Non-pigmented ciliary epithelial cell (primary cell): ENCODE measurements at regions not wholly inside any gene's neighbourhood (a gene's known extent, or its start where the extent isn't known, plus 50 kb on each side); places are given as distances from the start of the nearest gene placed in this dataset.
A peak's percentile ranks its signal among the peaks of the same experiment; 100 is the strongest.
"Not testable (repeated sequence)": the region's sequence is repeated elsewhere in the genome, so short reads cannot be mapped to it uniquely, and the experiment has no call there.

ENCODE experiments used
- DNase-seq: peaks from one replicate; pipeline ENCODE4 v3.0.0-alpha.2; 2010; ENCODE audit warnings: low read depth

- no peak for DNase-seq
Measured at GRCh38 chr9:714675-715074, 126.8 kb upstream of the DMRT1 start.

GRCh38 chr9:715300-715699, 126.2 kb upstream of the DMRT1 start:
- no peak for DNase-seq

DNA sequence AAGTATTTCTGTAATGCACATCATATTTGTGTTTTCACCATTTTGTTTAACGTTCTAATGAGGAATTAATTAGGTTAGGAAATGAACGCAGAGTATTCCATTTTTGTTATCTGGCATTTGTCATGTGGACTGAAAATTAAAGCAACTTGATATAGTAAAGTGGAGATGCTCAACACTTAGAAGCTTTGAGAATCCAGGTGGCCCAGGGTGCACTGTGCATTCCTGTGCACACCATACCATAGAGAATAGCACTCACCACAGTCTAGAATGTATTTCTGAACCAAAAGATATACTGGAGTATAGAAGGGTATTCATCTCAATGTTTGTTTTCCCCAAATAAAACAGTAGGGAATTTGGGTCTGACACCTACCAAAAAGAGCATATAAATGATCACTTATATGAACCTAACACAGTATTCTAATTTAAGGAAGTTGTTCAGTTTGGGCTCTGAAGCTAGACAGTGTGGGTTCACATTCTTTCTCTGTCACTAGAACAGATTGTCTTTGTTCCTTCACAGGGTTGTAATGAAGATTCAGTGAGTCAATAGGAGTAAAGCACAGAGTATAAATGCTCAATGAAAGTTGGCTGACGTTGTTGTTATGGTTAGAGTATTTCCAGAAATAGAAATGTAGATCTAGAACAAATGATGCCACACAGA, 125.6 kb upstream of the DMRT1 start:
- no peak for DNase-seq

- DNase-seq, result no peak
Measured at GRCh38 chr9:717722-718121, 123.8 kb upstream of the DMRT1 start.

GRCh38 chr9:720239-720881, 121.1 kb upstream of the DMRT1 start:
- DNase-seq, result no peak

DNA sequence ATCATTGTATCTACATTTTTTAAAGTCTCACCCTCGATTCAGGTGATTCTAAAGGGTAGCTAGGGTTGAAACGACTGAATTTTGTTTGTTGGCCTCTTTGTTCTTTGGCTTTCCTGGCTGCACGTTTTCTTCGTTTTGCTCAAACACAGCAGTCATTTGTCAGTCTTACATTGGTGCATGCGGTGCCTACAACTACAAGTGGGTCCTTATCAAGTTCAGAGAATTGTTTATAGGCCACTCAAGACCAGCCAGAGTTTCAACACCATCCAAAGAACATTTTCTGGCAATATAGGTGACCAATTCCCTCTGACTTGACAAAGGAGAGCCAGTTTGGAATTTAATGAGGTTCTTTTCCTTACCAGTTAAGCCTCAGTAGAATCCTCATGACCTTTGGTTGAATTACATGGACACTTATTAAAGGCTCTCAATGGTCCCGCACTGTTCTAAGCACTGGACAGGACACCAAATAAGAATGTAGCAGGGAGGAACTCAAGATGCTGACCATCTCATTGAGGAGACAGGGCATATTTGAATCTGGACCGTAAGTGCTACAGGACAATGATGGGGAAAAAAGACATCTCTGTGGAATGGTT, 119.0 kb upstream of the DMRT1 start:
- no peak for DNase-seq

GRCh38 chr9:724461-724860, 117.0 kb upstream of the DMRT1 start:
- DNase-seq, result not testable (repeated sequence)

DNA sequence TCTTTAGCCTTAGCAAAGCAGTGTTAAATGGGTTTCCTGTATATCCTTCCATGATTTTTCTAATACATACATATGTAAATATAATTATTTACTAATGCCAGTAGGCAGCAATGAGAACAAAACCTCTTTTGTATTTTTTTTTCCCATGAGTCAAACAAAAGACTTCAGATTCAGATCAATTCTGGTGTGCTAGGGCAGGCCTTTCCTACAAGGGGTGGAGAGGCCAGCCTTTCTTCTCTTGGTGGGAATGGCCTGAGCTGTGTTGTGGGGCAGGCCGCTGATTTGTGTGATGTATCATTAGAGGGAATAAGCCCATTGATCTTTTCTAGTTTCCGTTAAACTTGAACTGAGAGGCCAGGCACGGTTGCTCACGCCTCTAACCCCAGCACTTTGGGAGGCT, 115.5 kb upstream of the DMRT1 start:
- DNase-seq, result no peak

DNA sequence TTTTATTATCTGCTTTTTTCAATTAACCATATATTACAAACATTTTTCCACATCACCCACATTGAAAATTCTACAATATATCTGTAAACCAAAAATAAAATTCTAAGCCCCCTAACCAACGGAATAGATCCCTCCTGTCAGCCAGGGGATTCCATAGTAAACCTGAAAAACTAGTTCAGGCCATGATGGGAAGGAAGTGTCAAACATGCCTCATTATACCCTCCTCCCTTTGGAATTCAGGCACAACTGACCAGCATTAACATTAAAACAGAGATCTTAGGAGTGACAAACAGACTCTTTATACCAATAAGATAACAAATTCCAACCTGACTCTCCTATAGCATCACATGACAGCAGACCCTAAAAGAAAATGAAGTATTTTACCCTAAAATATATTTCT, 113.7 kb upstream of the DMRT1 start:
- DNase-seq, result no peak

DNA sequence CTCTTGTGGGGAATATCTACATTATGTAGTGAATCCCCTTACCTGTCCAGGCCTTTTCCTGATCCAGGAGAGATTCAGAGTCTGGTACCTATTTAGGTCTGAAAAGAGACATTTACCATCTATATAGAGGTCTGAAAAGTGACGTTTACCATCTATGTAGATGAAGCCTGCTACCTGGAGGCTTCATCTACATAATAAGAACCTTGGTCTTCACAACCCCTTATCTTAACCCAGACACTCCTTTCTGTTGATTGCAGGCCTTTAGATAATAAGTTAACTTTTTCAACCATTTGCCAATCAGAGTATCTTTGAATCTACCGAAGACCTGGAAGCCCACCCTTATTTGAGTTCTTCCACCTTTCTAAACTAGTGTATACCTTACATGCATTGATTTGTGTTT, 113.0 kb upstream of the DMRT1 start:
- DNase-seq, result no peak

- no peak for DNase-seq
Measured at GRCh38 chr9:731474-731873, 110.0 kb upstream of the DMRT1 start.

GRCh38 chr9:734831-735511, 106.5 kb upstream of the DMRT1 start:
- peak; percentile 84 for DNase-seq

DNA sequence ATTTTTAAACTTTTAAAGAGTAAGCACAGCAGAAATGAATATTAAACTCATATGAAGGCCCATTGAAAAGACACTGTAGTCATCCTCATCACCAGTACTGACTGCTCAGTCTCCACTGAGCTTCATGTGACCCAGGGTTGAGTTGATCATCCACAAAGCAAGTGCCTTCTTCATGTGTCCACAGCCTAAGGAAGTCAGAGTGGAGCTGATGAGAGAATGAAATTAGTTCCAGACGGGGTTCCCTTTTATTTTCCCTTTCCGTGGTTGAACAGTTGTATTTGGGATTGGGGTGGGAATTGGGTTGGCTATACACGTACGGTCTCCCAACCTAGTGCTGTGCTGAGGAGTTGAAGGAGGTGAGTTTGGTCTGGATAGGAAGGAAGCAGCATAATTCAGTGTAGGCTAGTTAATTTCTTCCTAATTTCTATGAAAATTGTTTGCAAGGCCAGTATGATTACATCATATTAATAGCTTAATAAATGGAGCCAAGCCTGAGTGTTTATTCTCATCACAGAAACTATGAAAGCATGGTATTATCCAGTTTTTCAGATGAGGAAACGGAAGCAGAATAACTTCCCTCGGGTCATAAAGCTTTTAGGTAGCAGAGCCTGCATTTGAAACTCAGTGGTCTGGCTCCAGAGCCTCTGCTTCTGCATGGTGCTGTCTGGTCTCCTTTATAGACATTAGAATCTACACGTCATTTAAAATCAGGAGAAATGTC, 103.9 kb upstream of the DMRT1 start:
- no peak for DNase-seq

- DNase-seq, result peak; percentile 89
Measured at GRCh38 chr9:738209-738915, 103.1 kb upstream of the DMRT1 start.

DNA sequence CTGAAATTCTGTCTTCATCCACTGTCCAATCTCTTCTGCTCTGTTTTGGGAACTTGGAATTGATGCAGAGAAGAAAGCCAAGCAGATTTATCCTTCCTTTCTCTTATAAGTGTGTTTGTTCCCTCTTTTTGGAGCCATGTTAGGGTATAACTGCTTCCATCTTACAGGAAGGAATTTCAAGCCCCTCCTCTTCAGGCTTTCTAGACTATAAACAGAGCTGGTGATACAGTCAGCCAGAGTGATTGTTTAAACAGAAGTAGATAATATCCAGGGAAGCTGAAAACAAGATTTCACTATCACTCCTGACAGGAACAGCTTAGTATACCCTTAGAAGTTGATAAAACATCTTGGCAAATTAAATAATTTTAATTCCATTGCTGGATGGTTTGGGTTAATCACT, 102.1 kb upstream of the DMRT1 start:
- no peak for DNase-seq

DNA sequence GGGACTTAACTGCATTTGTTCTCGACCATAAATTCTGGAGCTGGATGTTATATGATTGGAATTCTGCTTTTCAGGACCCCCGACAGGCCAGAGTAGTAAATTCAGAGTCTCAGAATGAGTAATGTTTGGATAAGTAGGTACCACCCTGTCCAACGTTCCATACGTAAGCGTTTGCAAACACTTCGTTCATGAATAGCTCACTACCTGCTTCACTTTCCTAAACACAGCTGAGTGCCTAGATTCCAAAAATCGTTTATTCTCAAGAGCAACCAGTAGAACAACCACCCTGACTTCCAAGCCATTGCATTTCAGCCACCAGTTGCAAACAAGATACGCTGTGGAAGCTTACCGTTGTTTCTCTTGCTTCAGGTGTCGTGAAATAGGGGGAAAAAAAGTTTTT, 101.3 kb upstream of the DMRT1 start:
- DNase-seq, result no peak

DNA sequence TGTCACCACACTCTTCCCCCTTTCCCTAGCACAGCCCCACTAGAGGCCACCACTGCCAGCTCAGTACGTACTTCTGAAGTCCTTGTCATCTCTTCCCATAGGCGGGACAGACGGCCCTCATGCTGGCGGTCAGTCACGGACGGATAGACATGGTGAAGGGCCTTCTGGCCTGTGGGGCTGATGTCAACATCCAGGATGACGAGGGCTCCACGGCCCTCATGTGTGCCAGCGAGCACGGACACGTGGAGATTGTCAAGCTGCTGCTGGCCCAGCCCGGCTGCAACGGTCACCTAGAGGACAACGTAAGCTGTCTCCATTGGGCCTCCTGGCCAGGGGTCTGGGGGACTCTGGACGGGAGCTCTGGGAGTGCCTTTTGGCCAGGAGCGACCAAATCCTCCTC, 99.4 kb upstream of the DMRT1 start:
- no peak for DNase-seq

GRCh38 chr9:742914-743589, 98.4 kb upstream of the DMRT1 start:
- DNase-seq, result no peak

DNA sequence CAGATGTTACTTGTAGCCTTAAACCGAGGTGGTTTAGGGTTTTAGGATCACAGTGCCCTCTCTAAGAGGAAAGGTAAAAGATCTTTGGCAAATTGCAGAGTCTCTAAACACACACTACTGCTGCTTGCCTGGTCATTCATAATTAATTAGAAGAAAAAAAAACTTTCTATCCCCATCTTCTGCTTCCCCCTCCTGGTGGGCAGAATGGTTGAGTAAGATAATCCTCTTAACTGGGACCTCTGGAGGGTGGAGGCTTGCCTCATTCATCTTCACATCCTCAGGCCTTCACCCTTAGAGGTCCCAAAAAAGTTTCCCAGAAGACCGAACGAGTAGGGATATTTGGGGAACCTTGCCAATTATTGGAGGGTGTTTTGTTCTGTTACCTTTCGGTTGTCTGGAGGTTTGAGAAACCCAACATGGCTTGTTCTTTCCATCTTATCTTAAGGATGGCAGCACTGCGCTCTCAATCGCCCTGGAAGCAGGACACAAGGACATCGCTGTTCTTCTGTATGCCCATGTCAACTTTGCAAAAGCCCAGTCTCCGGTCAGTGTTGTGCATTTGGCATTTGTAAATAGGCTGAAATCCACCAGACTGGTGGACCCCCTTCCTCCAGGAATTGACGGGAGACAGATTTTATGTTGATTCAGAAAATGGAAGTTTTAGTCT, 97.3 kb upstream of the DMRT1 start:
- DNase-seq, result no peak

DNA sequence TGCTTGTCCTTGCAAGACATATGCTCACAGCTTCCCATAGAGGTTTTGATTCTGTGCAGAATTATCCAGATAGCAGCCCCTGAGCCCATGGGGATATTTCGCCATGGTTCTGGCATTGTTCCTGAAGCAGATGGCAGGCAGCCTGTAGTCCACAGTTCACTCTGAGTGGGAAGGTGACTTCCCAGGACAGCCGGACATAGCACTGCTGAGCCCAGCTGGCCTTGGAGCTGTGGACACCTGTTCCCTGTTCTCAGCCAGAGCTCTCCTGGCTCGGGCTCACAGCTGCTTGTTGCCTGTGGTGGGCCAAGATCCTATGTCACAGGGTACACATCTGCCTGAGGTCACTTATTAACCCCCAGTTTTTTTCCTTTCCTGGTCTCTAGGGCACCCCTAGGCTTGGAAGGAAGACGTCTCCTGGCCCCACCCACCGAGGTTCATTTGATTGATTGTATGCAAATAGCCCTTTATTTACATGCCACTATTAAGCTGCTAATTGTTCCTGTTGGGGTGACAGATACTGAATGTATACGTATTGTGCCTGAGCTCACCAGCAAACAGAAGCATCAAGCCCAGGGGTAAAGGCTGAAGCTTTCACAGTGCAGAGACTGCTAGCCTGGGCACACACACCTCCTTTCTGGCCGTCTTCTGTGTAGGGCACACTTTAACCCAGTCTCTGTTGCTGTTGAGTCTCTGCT, 96.6 kb upstream of the DMRT1 start:
- no peak for DNase-seq
